K562 (cell line): ENCODE measurements at regions not wholly inside any gene's neighbourhood (a gene's known extent, or its start where the extent isn't known, plus 50 kb on each side); places are given as distances from the start of the nearest gene placed in this dataset.

ENCODE experiments used
- ATF2 ChIP-seq: sonication (generic); formaldehyde crosslinking; IDR thresholded peaks from 2 replicates; pipeline ENCODE4 v1.8.1; 2022; ENCODE audit warnings: missing genetic modification reagents
- CREM ChIP-seq: IDR thresholded peaks from 2 replicates; pipeline ENCODE4 v1.6.1; 2014; ENCODE audit warnings: antibody characterized with exemption, low read depth
- CUX1 ChIP-seq: fragments of 200-800 bp; sonication (Bioruptor generic); IDR thresholded peaks from 2 replicates; pipeline ENCODE4 v1.6.1; 2016; ENCODE audit warnings: missing genetic modification characterization, missing compliant biosample characterization
- EGR1 ChIP-seq: fragments of 450-650 bp; conservative IDR thresholded peaks from 2 replicates; pipeline ENCODE4 v1.6.1; 2017; ENCODE audit warnings: mild to moderate bottlenecking
- FOXM1 ChIP-seq, 2 experiments: fragments of 450-650 bp in 1 of 2; sonication (generic) in 1 of 2; formaldehyde crosslinking in 1 of 2; IDR thresholded peaks; 2 replicates each; pipeline versions ENCODE4 v1.6.1 to v1.9.0; 2017 to 2022; ENCODE audit warnings: low read depth in 2 of 2, mild to moderate bottlenecking in 2 of 2, missing genetic modification reagents in 1 of 2, moderate library complexity in 1 of 2
- FUS ChIP-seq: fragments of 200-400 bp; formaldehyde crosslinking; optimal IDR thresholded peaks from 2 replicates; pipeline ENCODE3; 2017; ENCODE audit warnings: low read depth, low read length
- GTF2E2 ChIP-seq: fragments of 200-800 bp; sonication (Bioruptor generic); IDR thresholded peaks from 2 replicates; pipeline ENCODE4 v1.6.1; 2016; ENCODE audit warnings: missing genetic modification characterization, missing compliant biosample characterization
- L3MBTL2 ChIP-seq: fragments of 450-650 bp; IDR thresholded peaks from 2 replicates; pipeline ENCODE4 v1.6.1; 2016; ENCODE audit warnings: mild to moderate bottlenecking, moderate library complexity
- MBD1 ChIP-seq: fragments of 250-450 bp; sonication (Bioruptor Pico); IDR thresholded peaks from 2 replicates; pipeline ENCODE4 v1.8.0; 2022; ENCODE audit warnings: inconsistent platforms
- MTA3 ChIP-seq: fragments of 450-650 bp; formaldehyde crosslinking; IDR thresholded peaks from 2 replicates; pipeline ENCODE4 v1.6.1; 2017; ENCODE audit warnings: mild to moderate bottlenecking, borderline replicate concordance
- NRF1 ChIP-seq, 2 experiments: fragments of 450-650 bp; IDR thresholded peaks in 1 of 2; conservative IDR thresholded peaks in 1 of 2; 2 replicates each; pipeline ENCODE4 v1.6.1; 2014; ENCODE audit warnings: mild to moderate bottlenecking in 2 of 2
- PHB ChIP-seq: fragments of 250-450 bp; sonication (Bioruptor Pico); IDR thresholded peaks from 2 replicates; pipeline ENCODE4 v1.5.0; 2021
- PRMT5 ChIP-seq: sonication (generic); formaldehyde crosslinking; IDR thresholded peaks from 2 replicates; pipeline ENCODE4 v1.5.0; 2020; ENCODE audit warnings: missing genetic modification reagents
- SFPQ ChIP-seq: fragments of 200-400 bp; formaldehyde crosslinking; IDR thresholded peaks from 2 replicates; pipeline ENCODE4 v1.6.1; 2017; ENCODE audit warnings: mild to moderate bottlenecking, low read depth, low read length, moderate library complexity
- SP1 ChIP-seq: sonication (generic); formaldehyde crosslinking; IDR thresholded peaks from 2 replicates; pipeline ENCODE4 v1.8.1; 2022; ENCODE audit warnings: mild to moderate bottlenecking, missing genetic modification reagents
- ZNF174 ChIP-seq: fragments of 250-450 bp; sonication (Bioruptor Pico); IDR thresholded peaks from 2 replicates; pipeline ENCODE4 v1.4.0; 2020; ENCODE audit warnings: mild to moderate bottlenecking
- ZNF232 ChIP-seq: sonication (generic); formaldehyde crosslinking; IDR thresholded peaks from 2 replicates; pipeline ENCODE4 v1.8.0; 2022; ENCODE audit warnings: mild to moderate bottlenecking, missing genetic modification reagents
- ZNF780A ChIP-seq: fragments of 250-450 bp; sonication (Bioruptor Pico); IDR thresholded peaks from 2 replicates; pipeline ENCODE4 v1.5.0; 2021; ENCODE audit warnings: mild to moderate bottlenecking

- no peak for TF ChIP-seq CUX1 (CRISPR knock-in tag)
- TF ChIP-seq NRF1 (conservative IDR thresholded peaks at IDR 0.05 in 1 of 2, IDR thresholded peaks at IDR 0.05 in 1 of 2): no peak
- TF ChIP-seq ATF2 (CRISPR knock-in tag): no peak
- no peak for TF ChIP-seq L3MBTL2
- no peak for TF ChIP-seq CREM
- no peak for TF ChIP-seq ZNF174 (CRISPR knock-in tag)
- peak; percentile 26; the same call in 1 of the 2 replicates for TF ChIP-seq MTA3
- TF ChIP-seq GTF2E2 (tag): no peak
- peak; percentile 97; the same call in 1 of the 2 replicates for TF ChIP-seq ZNF780A (CRISPR knock-in tag)
- TF ChIP-seq SFPQ: no peak
- TF ChIP-seq SP1 (CRISPR knock-in tag): no peak
- no peak for TF ChIP-seq MBD1
- TF ChIP-seq PRMT5 (CRISPR knock-in tag): no peak
- no peak for TF ChIP-seq PHB (CRISPR knock-in tag)
- TF ChIP-seq FUS: no peak
- no peak for TF ChIP-seq EGR1
- no peak for TF ChIP-seq ZNF232
- peak; percentile 62 for TF ChIP-seq FOXM1 (IDR thresholded peaks at IDR 0.05; ENCODE audit: low read depth)
- TF ChIP-seq FOXM1 (CRISPR knock-in tag; IDR thresholded peaks at IDR 0.05; ENCODE audit: low read depth): no peak
Observed at GRCh38 chr16:65769776-65770438, 596.6 kb upstream of the CDH5 start (continued).
